Caco-2 (cell line): ENCODE measurements at regions not wholly inside any gene's neighbourhood (a gene's known extent, or its start where the extent isn't known, plus 50 kb on each side); places are given as distances from the start of the nearest gene placed in this dataset. TPM values are rescaled to one million over a fixed set of nuclear protein-coding genes. Genes with fewer than 3 reads are reported as not detected.

Experiments
- BruUV-seq: library from RNA; stranded (reverse); fragments of 400-500 nt; replicated peaks from 2 replicates; lab custom pipeline; 2021; lab: Mats Ljungman, UMichigan
- CTCF ChIA-PET: fragments of 300-600 bp; sonication (Branson Sonifier 250); formaldehyde crosslinking; loops from one replicate; lab custom pipeline; 2022; ENCODE audit warnings: antibody characterized with exemption; lab: Charles Lee
- POLR2A ChIA-PET: fragments of 300-600 bp; sonication (Branson Sonifier 250); formaldehyde crosslinking; loops from one replicate; lab custom pipeline; 2022; ENCODE audit warnings: antibody characterized with exemption; lab: Charles Lee
- DNase-seq, 2 experiments: peaks; one replicate each; pipeline versions ENCODE4 v3.0.0 to v3.0.0-alpha.2; 2020 to 2022
- H3K27me3 ChIP-seq: replicated peaks from 2 replicates; pipeline ENCODE4 v1.6.0; 2011; ENCODE audit warnings: low read length; ENCODE audit not compliant: control insufficient read depth, insufficient read depth
- H3K36me3 ChIP-seq: 2 replicates; pipeline ENCODE4 v1.5.1; 2011; ENCODE audit warnings: low read length; ENCODE audit not compliant: control insufficient read depth, insufficient read depth
- H3K4me1 ChIP-seq: fragments of 250-450 bp; sonication (Bioruptor Pico); 2 replicates; pipeline ENCODE4 v1.5.1; 2020; ENCODE audit warnings: mild to moderate bottlenecking
- H3K4me3 ChIP-seq: 2 replicates; pipeline ENCODE4 v1.5.1; 2011; ENCODE audit warnings: low read depth, mild to moderate bottlenecking, control low read depth, low read length
- H3K9me3 ChIP-seq: fragments of 250-450 bp; sonication (Bioruptor Pico); 2 replicates; pipeline ENCODE4 v1.5.1; 2020; ENCODE audit warnings: mild to moderate bottlenecking, moderate library complexity
- H3K27ac Mint-ChIP-seq: one replicate; pipeline ENCODE4 v1.8.0; 2022; ENCODE audit warnings: mixed read lengths; ENCODE audit not compliant: unreplicated experiment
- H3K27me3 Mint-ChIP-seq: one replicate; pipeline ENCODE4 v1.8.0; 2022; ENCODE audit warnings: mixed read lengths; ENCODE audit not compliant: insufficient read depth, unreplicated experiment
- H3K36me3 Mint-ChIP-seq: one replicate; pipeline ENCODE4 v1.8.0; 2022; ENCODE audit warnings: mild to moderate bottlenecking, mixed read lengths; ENCODE audit not compliant: insufficient read depth, unreplicated experiment
- H3K4me1 Mint-ChIP-seq: one replicate; pipeline ENCODE4 v1.8.0; 2022; ENCODE audit warnings: low read depth, mixed read lengths; ENCODE audit not compliant: unreplicated experiment
- H3K4me3 Mint-ChIP-seq: one replicate; pipeline ENCODE4 v1.8.0; 2022; ENCODE audit warnings: mild to moderate bottlenecking, moderate library complexity, mixed read lengths; ENCODE audit not compliant: unreplicated experiment
- H3K9me3 Mint-ChIP-seq: one replicate; pipeline ENCODE4 v1.8.0; 2022; ENCODE audit warnings: mixed read lengths; ENCODE audit not compliant: unreplicated experiment
- CTCF ChIP-seq, 2 experiments: fragments of 200-600 bp in 1 of 2; IDR thresholded peaks; 1 replicate in 1 of 2; 2 replicates in 1 of 2; pipeline versions ENCODE4 v1.5.1 to v1.8.0; 2011 to 2022; ENCODE audit warnings: antibody characterized with exemption in 1 of 2, control low read depth in 1 of 2, inconsistent platforms in 1 of 2, low read depth in 1 of 2, low read length in 1 of 2, mild to moderate bottlenecking in 1 of 2, moderate library complexity in 1 of 2; ENCODE audit not compliant: insufficient read depth in 1 of 2, severe bottlenecking in 1 of 2, unreplicated experiment in 1 of 2
- intact Hi-C: fragments of 100-400 bp; cut with micrococcal nuclease; formaldehyde crosslinking; loops from one replicate; pipeline ENCODE4 v1.10.0; 2022; ENCODE audit not compliant: unreplicated experiment
- microRNA-seq: library from miRNA; unstranded; fragments of <30 nt; microRNA quantifications from one replicate; pipeline ENCODE4 v1.2.0, GENCODE V29; 2022

- ChIA-PET CTCF (no interaction called here), POLR2A (no interaction called here)
- H3K27me3 ChIP-seq, result no peaks in the 10 kb centered on the region
- no peaks in the 10 kb centered on the region for H3K4me1 ChIP-seq
- no peak for DNase-seq
- Mint-ChIP-seq H3K4me3 (no peak overlapping the region), H3K9me3 (peaks cover 6% of the 10 kb centered on the region), H3K27me3 (peaks cover 9% of the 10 kb centered on the region), H3K4me1 (no peaks in the 10 kb centered on the region), H3K36me3 (no peaks in the 10 kb centered on the region), H3K27ac (no peak overlapping the region)
- intact Hi-C loops, result no loop called here
- no peak overlapping the region for H3K4me3 ChIP-seq
- no peaks in the 10 kb centered on the region for H3K9me3 ChIP-seq
- no peaks in the 10 kb centered on the region for H3K36me3 ChIP-seq
- no peak for TF ChIP-seq CTCF (IDR thresholded peaks at IDR 0.05; ENCODE audit: insufficient read depth in 1 of 2, low read depth in 1 of 2, low read length in 1 of 2, severe bottlenecking in 1 of 2, unreplicated experiment in 1 of 2)
- BruUV-seq, result no TSS peak
Observed at GRCh38 chr2:6793913-6794312, 71.8 kb downstream of the CMPK2 start.

- Histone ChIP-seq H3K36me3 (no peaks in the 10 kb centered on the region), H3K9me3 (no peaks in the 10 kb centered on the region), H3K4me1 (no peaks in the 10 kb centered on the region), H3K4me3 (no peak overlapping the region), H3K27me3 (no peaks in the 10 kb centered on the region)
- Mint-ChIP-seq H3K36me3 (no peaks in the 10 kb centered on the region), H3K9me3 (peaks cover under 1% of the 10 kb centered on the region), H3K27me3 (peaks cover 6% of the 10 kb centered on the region), H3K27ac (no peak overlapping the region), H3K4me1 (no peaks in the 10 kb centered on the region), H3K4me3 (no peak overlapping the region)
- BruUV-seq, result no TSS peak
- DNase-seq, result no peak
- ChIA-PET CTCF (no interaction called here), POLR2A (no interaction called here)
- intact Hi-C loops, result no loop called here
- TF ChIP-seq CTCF (IDR thresholded peaks at IDR 0.05; ENCODE audit: insufficient read depth in 1 of 2, low read depth in 1 of 2, low read length in 1 of 2, severe bottlenecking in 1 of 2, unreplicated experiment in 1 of 2), result no peak
Observed at GRCh38 chr2:6794448-6794847, 71.3 kb downstream of the CMPK2 start.

Small RNA genes lying in the stretch of these regions (microRNA-seq; reads per million reads assigned to microRNA genes)
- gene MIR7158 (not detected), gene MIR7515 (not detected)
